ENCODE measurements at regions not wholly inside any gene's neighbourhood (a gene's known extent, or its start where the extent isn't known, plus 50 kb on each side); places are given as distances from the start of the nearest gene placed in this dataset.

DNA sequence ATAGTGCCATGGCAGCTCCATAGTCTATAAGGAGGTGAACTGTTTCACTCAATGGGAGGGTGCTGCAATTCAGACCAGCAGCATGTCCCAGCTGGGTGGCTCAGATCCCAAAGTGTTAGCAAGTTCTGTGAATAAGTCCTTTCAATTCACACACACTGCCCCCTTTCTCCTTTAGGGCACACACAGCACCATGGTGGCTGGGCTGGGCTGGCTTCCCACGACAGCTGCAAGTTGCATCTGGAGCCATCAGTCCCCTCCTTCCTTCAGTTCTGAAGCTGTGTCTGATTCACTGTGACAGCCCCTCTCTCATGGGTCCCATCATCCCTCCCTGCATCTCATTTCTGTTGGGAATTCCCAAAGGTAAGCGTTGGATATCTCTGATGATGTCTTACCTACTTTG, 324.1 kb upstream of the NCAM1 start:
- no peak for FAIRE-seq
- H3K27me3 ChIP-seq (replicated peaks in 1 of 4; ENCODE audit: control insufficient read depth in 3 of 4, extremely low read depth in 1 of 4, insufficient read depth in 3 of 4, low read length in 3 of 4) = no peaks in the 10 kb centered on the region; a peak in 1 of 7 replicates
- H3K27ac ChIP-seq (ENCODE audit: low read depth, low read length) = no peak overlapping the region
- TF ChIP-seq PHF8 (conservative IDR thresholded peaks at IDR 0.05; ENCODE audit: low read depth, low read length) = no peak
- TF ChIP-seq CEBPB (IDR thresholded peaks at IDR 0.05; ENCODE audit: low read depth, low read length) = no peak
- TF ChIP-seq, protein P1, sequence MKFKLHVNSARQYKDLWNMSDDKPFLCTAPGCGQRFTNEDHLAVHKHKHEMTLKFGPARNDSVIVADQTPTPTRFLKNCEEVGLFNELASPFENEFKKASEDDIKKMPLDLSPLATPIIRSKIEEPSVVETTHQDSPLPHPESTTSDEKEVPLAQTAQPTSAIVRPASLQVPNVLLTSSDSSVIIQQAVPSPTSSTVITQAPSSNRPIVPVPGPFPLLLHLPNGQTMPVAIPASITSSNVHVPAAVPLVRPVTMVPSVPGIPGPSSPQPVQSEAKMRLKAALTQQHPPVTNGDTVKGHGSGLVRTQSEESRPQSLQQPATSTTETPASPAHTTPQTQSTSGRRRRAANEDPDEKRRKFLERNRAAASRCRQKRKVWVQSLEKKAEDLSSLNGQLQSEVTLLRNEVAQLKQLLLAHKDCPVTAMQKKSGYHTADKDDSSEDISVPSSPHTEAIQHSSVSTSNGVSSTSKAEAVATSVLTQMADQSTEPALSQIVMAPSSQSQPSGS (IDR thresholded peaks at IDR 0.05; ENCODE audit: low read length) = no peak
- TF ChIP-seq GTF2F1 (IDR thresholded peaks at IDR 0.05; ENCODE audit: borderline replicate concordance, low read depth, low read length) = no peak
- no peak for TF ChIP-seq CREB1 (IDR thresholded peaks at IDR 0.05)
- no peak for TF ChIP-seq SUZ12 (IDR thresholded peaks at IDR 0.05; ENCODE audit: low read length)
- TF ChIP-seq BRCA1 (IDR thresholded peaks at IDR 0.05; ENCODE audit: low read depth, low read length) = no peak

More for the DNA sequence above, 324.1 kb upstream of the NCAM1 start:
- Histone ChIP-seq H3K4me2 (ENCODE audit: insufficient read depth in 1 of 2, low read depth in 2 of 2, low read length in 2 of 2) (no peak overlapping the region), H2AK5ac (ENCODE audit: low read depth, low read length) (no peak overlapping the region), H2BK12ac (ENCODE audit: low read depth, low read length) (no peak overlapping the region), H3K4me3 (ENCODE audit: extremely low read depth in 1 of 4, insufficient read depth in 2 of 4, low read depth in 3 of 4, low read length in 4 of 4) (no peak overlapping the region), H3K79me1 (ENCODE audit: low read depth, low read length) (no peaks in the 10 kb centered on the region), H3K56ac (replicated peaks; ENCODE audit: insufficient read length, low read depth, low read length) (no peak overlapping the region), H2BK5ac (ENCODE audit: low read depth, low read length) (no peak overlapping the region), H4K91ac (replicated peaks; ENCODE audit: insufficient read length, low read length) (no peak overlapping the region), H4K5ac (ENCODE audit: insufficient read length, low read depth, low read length) (no peak overlapping the region), H3K14ac (ENCODE audit: insufficient read length) (no peak overlapping the region), H3K36me3 (ENCODE audit: control insufficient read depth in 2 of 4, insufficient read depth in 4 of 4, low read length in 3 of 4) (no peaks in the 10 kb centered on the region), H2AFZ (ENCODE audit: low read length) (no peak overlapping the region), H2BK120ac (replicated peaks; ENCODE audit: low read depth, low read length) (no peak overlapping the region), H3K4ac (replicated peaks; ENCODE audit: insufficient read length, low read depth, low read length) (no peak overlapping the region), H2BK15ac (ENCODE audit: low read length) (no peak overlapping the region), H2BK20ac (ENCODE audit: low read length) (no peak overlapping the region), H3K23ac (ENCODE audit: insufficient read length) (no peak overlapping the region), H3K79me2 (ENCODE audit: control insufficient read depth in 1 of 2, insufficient read depth in 2 of 2, low read length in 2 of 2) (no peaks in the 10 kb centered on the region), H3K18ac (ENCODE audit: extremely low read depth, low read length) (no peak overlapping the region), H3K9me3 (ENCODE audit: insufficient read depth in 2 of 2, low read depth in 1 of 2, low read length in 1 of 2) (peaks cover 0 to 14% of the 10 kb centered on the region in 2 experiments; a peak in 2 of 4 replicates), H4K8ac (ENCODE audit: extremely low read depth, insufficient read depth, low read length) (no peak overlapping the region), H3K9ac (replicated peaks in 1 of 4; ENCODE audit: extremely low read depth in 1 of 4, low read depth in 3 of 4, low read length in 3 of 4) (no peak overlapping the region), H4K20me1 (replicated peaks in 1 of 2; ENCODE audit: control insufficient read depth in 1 of 2, insufficient read depth in 2 of 2, low read length in 2 of 2) (no peaks in the 10 kb centered on the region), H3K23me2 (ENCODE audit: low read depth, low read length) (no peaks in the 10 kb centered on the region), H3K4me1 (replicated peaks in 1 of 4; ENCODE audit: control insufficient read depth in 3 of 4, insufficient read depth in 4 of 4, low read length in 3 of 4) (peaks cover 0 to 6% (median 5%) of the 10 kb centered on the region in 4 experiments; a peak in 2 of 7 replicates)
- POLR2A ChIA-PET (ENCODE audit: partially characterized antibody) = no interaction called here
- no peak for DNase-seq (ENCODE audit: low read depth in 1 of 2, low spot score in 2 of 2)
- WGBS, 2 experiments (ENCODE audit: extremely low coverage in 1 of 2, insufficient coverage in 1 of 2, insufficient read length in 1 of 2, insufficient replicate concordance in 2 of 2, low coverage in 1 of 2, low lambda C conversion rate in 2 of 2, missing lambda C conversion rate in 1 of 2) = 96% methylated on average over 2 of the region's 2 CpGs; no CpG with 5 or more reads in 1 of the 2 experiments
- CTCF ChIA-PET (ENCODE audit: partially characterized antibody) = interaction anchor here (1.0 to 1.7 kb wide), 2 partner anchors 118 to 183 kb away, joined by 3 to 4 read pairs; no protein-coding TSS in a partner anchor

Data from H1 (cell line).